Superior temporal gyrus (tissue), 1 donor: ENCODE measurements at regions not wholly inside any gene's neighbourhood (a gene's known extent, or its start where the extent isn't known, plus 50 kb on each side); places are given as distances from the start of the nearest gene placed in this dataset.

Experiments
- DNase-seq: peaks from one replicate; pipeline ENCODE4 v3.0.0-alpha.2; 2016; ENCODE audit errors: extremely low spot score

DNA sequence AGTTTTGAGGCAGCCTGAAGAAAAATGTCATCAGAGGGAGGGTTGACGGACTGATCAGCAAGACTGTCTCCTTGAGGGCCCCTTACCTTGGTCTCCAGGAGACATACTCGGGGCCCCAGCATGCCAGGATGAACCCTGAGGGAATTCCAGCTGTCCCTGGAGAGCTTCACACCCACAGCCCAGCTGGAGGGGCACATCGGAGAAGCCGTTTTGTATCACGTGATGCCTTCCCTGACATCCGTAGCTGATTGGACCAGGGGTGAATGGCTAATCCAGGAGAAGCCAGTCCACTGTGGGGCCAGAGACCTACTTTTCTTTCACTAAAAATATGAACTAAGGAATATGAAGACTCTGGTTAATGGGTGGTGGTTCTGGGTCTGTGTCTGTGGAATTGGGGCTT is 86.0 kb upstream of the TP53I11 start:
- no peak for DNase-seq

DNA sequence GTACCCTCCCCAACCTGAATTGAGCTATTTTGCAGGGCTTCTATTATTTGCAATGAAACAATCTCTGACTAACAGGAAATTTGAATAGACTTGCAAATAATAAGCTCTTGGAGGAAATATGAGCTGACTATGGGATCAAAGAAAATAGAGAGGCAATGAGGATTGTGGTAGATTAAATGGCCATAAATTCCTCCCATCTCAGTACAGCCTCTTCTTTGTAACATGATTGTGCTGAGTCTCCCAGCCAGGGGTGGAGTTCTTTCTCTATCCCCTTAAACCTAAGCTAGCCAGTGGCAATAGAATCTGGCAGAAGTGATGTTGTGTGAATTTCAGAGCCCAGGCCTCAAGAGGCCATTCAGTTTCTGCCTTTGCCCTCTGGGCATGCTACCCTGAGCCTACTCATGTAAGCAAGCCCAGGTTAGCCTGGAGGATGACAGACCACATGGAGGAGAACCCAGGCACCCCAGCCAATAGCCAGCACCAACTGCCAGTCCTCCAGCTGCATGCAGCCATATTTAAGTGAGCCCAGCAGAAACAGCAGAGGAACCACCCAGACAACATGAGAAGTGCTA is 86.8 kb upstream of the TP53I11 start:
- no peak for DNase-seq

DNA sequence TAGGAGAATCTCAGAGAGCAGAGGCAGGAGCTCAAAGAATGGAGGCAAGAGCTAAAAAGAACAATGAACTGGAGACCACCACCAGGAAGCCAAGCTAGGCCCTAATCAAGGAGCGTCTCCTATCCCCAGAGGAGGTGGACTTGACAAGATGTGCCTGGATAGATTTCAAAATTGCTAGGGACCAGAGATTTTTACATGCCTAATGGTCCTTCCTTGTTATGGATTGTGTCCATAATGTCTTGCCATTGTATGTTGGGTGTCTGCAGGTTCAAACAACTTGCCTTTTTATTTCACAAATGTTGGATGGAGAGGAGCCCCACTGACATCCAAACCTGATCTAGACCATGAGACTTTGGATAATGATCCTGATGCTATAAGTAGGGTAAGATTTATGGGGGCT is 88.2 kb upstream of the TP53I11 start:
- no peak for DNase-seq

DNA sequence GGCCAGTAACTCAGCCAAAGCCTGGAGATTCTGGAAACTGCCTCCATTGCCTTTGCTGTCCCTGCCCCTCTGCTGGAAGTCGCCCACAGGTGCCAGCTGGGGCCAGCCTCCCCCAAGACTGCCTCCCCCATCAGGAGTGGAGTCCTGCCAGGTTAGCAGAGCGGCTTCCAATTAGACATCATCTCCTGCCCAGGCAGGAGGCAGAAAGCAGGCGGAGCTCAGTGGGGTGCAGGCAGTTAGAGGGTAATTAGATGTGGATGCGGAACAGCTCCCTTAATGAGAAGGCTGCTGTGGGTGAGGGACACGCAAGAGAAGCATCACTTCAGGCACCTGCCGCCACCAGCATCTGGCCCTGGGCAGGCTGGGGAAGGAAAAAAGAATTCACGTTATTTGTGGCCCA is 90.9 kb upstream of the TP53I11 start:
- DNase-seq = no peak

DNA sequence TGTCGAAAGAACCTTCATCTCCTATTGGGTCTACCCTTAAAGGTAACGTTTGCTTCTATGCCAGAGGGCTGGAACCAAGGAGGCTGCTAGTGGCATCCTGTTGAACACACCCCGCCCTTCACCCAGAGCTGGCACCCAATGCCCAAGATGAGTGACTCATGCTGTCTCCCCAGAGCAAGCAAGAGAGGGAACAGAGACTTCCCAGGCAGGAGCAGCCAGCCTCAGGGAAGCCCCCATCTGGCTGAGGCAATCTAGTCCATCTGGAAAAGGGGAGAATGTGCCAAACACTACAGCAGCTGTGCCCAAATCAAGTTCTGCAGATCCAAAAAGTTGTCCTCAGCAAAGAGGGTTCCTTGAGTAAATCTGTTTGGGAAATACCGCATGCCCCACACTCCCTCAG is 91.9 kb upstream of the TP53I11 start:
- peak; percentile 62 for DNase-seq

DNA sequence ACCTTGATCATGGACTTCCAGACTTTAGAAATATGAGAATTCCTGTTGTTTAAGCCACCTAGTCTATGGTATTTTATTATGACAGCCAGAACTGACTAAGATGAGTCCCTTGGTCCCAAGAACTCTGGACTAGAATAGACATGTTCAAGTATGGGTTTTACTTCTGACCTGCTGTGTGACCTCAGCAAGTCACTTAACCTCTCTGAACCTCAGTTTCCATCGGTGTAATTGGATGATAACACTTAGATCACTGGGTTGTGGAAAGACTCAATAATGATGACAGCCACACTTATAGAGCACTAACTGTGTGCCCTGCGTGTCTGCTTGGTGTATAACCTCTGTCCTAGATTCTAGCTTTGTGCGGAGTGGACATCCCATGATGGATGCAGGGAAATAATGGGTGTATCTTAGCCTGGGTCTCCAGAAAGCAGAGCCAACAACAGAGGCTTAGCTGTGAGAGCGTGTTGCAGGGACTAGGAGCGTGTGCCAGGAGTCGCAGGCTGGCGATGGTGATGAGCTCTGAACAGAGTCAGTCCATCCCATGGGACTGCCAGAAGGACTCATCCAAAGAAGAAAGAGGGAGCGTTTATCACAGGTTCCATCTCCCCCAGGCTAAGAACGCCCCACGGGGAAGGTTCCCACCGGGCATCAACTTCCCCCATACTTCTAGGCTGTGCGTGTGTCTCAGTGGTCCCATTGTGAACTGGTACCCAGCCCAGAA is 93.2 kb upstream of the TP53I11 start:
- no peak for DNase-seq

DNA sequence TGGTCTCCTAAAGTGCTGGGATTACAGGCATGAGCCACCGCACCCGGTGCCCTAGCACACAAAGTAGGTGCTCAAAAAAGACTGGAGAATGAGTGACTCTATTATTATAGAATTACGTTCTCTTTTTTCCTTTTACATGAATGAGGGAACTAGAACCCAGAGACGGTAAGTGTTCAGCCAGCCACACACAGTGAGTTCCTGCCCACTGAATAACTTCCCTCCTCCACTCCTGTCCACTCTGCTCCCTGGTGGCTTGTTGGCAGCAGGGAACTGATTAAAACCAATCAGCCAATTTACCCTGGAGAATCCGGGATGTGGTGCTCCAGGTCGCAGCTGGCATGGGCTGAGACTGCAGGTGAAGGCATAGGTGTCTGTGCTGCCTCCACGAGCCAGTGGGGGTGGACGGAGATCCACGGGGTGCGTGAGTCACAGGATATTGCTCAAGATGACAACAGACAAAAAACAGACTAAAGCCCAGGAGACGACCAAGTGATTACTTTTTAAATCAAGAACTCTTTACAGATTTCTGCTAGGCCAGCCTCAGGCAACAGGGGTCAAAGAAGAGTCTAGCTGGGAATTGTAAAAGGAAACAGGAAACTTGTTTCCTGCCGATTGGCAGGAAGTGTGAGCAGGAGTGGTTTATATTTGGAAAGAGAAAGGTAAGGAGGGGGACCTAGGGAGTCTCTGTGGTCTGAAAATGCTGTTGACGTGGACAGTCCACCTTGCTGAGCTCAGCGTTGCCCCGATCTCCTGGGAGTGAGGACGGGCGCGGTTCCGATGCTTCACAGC is 95.2 kb upstream of the TP53I11 start:
- DNase-seq = no peak

DNA sequence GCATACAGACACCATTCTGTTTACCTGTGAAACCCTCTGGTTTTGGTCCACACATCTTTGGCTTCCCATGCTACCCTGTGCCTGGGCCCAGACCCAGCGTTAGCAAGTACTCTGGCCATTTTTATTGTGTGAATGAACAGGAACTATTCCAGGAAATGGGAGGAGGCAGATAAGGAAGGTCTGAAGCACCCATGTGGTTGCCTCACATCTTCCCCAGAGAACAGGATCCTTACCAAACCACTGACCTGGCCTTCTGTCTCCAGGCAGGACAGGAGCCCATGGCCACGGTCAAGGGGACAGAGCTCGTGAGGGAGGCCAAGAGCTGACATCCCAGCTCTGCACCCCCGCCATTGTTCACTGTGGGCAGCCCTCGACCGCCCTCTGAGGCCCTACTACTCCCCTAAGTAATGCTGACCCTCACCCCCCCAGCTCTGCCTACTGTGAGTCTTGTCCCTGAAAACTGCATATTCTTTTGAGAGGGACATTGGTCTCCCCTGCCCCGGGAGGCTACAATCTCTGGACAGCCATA is 97.7 kb upstream of the TP53I11 start:
- DNase-seq = no peak

DNA sequence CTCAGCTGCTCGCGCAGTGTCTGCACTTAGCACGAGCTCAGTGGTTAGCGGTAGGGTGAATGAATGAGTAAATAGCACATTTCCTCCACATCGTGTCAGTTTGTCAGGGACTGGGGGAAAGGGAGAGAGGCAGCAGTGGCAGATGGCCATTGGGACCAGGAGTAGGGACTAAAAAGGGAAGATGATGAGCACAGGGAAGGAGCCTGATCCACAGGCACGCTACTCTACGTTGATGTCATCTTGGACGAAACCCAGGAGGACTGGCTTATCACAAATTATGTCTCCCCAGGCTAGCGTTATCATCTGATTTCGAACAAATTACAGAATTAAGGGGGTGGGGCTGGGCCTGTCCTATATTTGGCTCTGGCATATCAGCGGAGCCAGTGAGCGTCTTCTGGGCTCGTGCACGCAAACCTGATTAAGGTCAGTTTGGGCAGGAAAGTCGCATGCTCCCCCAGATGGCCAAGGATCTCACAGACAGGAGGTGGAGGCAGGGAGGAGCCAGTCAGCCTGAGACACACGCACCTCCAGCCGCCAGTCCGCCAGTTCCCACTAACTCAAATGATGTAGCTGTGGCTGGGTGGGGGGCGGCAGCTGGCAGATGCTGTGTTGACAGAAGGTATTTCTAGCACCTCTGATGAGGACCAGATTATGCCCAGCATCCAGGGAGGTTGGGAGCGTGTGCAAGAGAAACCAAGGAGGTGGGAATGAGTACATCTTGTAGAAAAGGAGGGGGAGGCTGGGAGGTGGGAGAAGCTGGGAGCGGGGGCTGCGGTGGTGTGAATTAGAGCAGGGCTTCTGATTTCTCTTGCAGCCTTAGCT is 97.4 kb upstream of the PRDM11 start:
- DNase-seq = no peak

DNA sequence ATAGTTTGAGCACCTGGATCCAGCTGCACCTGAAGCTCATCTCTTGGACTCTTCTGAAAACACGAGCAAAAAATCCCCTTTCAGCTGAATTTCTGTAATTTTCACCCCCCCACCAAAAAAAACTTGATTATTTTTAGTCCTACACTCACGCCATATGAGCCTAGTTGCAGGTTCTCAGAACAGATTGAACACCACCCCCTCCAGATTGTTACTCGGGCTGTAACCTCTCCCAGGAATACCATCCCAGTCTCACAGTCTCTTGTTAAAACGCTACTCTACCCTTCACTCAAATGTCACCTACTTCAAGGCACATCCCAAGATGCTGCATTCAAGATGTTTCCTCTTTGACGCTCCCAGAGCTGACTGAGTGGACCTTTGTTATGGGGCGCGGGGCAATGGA is 96.3 kb upstream of the PRDM11 start:
- no peak for DNase-seq

DNA sequence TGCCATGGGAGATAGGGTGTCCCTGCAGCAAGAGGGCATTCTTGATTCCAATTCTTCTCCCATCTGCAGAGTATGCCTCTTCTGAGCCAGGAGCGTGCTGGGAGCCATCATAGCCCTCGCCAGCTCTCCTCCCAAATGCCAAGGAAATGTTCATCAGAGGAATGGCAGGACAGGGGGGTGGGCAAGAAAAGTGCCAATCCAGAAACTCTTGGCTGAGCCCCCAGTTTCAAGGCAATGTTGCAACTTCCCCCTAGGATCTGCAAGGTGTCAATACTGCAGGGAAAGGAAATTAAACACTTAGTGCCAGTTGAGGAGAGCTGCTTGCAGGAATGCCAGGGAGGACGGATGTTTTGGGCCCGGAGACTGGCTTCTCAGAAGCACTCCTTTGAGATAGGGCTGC is 94.8 kb upstream of the PRDM11 start:
- no peak for DNase-seq

DNA sequence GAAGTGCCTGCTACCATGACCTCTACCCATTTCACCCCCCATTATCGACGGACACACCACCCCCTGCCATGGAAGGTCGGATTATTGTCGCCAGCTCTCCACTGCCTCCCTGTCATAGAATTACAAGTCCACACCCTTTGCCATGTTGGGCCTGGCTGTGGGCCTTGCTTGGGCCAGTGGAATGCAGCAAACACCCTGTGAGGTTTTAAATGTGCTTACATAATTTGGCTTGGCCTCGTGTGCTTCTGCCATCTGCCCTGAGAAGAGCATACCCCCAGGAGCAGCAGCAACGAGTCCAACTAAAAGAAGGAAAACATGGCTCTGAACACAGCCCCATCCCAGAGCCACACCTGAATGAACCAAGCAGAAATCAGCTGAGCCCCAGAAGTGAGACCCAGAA is 94.1 kb upstream of the PRDM11 start:
- no peak for DNase-seq

DNA sequence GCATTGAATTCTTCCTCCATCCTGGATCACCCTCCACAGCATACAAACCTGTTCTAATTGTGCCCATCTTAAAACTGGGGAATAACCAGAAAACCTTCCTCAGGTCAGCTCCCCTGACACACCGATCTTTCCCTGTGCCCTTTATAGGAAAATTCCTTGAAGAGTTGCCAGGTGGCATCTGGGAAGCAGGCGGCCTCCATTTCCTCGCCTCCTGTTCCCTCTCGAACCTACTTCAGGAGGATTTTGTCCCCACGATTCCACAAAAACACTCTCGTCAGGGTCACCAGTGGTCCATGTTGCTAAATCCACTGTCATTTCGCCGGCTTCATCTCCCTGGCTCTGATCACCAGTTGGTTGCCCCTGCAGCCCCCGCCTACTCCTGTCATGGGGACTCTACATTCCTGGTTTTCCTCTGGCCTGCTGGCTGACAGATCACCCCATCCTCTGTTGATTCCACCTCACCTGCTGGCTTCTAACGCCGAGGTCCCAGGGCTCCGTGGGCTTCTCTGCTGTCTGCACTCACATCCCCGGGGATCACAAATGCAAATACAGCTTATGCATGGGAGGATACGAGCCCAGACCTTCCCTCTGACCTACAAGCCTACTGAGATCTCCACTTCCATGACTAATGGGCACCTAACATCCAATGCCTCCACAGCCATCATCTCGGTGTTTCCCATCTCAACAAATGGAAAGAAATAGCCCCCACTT is 92.5 kb upstream of the PRDM11 start:
- DNase-seq = no peak

DNA sequence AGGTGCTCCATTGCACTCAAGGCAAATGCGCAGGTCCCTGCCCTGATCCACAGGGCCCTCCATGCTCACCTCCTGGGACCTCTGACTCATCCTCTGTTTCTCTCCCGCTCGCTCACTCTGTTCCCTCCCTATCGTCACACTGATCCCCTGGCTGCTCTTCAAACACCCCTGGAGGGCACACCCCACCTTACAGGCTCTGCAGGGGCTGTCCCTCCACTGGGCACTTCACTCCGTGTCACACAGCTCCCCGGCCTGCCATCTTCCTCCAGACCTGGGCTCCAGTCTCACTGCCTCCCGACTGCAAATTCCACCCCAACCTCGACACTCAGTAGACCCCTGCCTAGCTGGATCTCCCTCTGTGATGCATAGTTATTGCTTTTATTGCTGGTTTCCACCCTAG is 91.5 kb upstream of the PRDM11 start:
- no peak for DNase-seq

DNA sequence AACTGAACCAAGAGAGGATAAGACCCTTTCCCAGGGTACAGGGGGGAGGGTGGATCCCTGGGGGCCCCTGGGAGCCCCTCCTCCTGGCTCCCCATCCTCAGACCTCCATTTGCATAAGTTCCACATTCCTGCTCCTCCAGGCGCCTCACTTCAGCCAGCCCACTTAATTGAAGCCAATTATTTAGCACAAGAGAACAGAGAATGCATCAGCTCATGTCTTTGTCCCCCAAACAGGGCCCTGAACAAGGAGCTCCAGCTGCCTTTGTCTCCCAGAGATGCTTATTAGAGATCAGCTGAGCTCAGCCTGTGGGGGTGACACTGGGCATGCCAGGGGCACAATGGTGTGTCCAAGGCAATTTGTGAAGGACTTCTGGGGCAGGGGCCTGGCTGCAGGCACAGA is 89.9 kb upstream of the PRDM11 start:
- DNase-seq = no peak

DNA sequence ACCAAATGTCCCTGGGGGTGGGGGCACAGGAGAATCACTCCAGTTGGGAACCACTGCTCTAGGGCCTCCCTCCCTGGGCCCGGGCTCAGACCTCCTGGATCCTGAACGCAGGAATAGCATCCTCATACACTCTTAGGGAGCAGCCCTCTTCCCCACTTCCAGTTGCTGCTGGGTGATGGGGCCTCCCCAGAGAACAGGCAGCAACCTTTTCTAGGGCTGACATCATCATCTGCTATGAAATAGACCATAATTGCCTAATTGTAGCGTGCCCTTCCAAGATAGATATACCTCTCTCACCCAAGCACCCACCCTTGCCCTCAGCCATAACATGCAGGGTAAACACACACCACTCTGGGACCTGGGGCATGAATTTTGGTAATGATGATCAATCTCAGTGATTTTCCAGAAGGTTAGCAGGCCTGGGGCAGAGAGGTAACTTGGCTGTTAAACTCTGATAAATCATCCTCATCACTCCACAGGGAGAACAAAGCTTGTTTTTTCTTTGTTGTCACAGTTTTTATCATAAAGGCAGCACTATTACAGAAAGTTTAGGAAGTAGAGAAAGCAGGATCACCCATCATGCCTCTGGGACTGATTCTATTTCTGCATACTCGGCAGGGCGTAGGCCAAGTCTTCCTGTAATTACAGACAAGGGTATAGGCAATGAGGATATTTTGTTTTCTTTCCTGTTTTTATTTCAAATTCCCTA is 88.3 kb upstream of the PRDM11 start:
- no peak for DNase-seq

DNA sequence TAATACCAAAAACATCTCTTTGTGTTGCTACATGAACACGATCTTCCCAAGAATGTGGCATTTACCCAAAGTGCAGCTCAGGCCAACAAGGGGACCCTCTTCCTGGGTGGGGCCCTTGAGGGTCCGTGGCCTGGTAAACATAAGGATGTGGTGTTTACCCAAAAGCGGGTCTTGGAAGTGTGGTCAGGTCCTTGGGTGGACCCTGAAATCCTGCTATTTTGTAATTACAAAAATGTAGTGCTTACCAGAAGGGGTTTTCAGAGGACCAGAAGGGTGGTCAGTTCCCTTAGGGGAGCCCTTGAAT is 87.8 kb upstream of the PRDM11 start:
- DNase-seq = no peak

DNA sequence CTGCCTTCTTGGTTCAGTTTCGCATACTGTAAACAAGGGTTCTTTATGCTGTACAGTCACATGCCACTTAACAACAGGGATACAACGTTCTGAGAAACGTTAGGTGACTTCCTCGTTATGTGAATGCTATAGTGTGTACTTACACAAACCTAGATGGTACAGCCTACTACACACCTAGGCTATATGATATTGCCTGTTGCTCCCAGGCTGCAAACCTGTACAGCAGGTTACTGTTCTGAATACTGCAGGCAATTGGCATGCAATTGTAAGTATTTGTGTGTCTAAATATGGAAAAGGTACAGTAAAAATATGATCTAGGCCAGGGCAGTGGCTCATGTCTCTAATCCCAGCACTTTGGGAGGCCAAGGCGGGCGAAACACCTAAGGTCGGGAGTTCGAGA is 85.7 kb upstream of the PRDM11 start:
- no peak for DNase-seq

DNA sequence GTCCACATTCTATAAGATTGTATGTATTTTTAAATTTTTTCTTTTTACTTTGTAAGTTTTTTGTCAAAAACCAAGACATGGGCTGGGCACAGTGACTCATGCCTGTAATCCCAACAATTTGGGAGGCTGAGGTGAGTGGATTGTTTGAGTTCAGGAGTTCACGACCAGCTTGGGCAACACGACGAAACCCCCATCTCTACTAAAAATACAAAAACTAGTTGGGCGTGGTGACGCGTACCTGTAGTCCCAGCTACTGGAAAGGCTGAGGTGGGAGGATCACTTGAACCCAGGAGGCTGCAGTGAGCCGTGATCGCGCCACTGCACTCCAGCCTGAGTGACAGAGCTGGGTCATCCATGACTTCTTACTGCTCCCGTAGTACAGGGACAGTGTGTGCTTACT is 84.8 kb upstream of the PRDM11 start:
- DNase-seq = no peak

DNA sequence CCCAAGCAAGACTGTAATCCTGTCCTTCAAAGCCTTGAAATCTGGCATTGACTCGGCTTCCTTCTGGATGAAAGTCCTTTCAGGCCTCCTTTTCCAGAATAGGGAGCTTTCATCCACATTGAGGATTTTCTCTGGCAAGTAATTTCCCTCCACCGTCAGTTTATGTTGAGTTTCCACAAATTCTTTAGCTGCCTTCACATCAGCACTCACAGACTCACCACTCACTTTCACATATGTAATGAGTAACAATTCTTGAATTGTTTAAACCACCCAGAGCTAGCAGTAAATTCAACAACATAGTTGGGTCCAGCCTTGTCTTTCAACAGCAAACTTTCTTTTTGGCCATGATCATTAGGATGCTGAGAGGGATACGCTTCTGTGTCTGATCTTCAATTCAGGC is 84.3 kb upstream of the PRDM11 start:
- no peak for DNase-seq
